HUES48 (cell line): ENCODE measurements at regions not wholly inside any gene's neighbourhood (a gene's known extent, or its start where the extent isn't known, plus 50 kb on each side); places are given as distances from the start of the nearest gene placed in this dataset.

ENCODE experiments used
- H3K27ac ChIP-seq: one replicate; pipeline ENCODE4 v1.7.0; 2013; ENCODE audit warnings: low read depth, low read length, inconsistent platforms
- H3K27me3 ChIP-seq: 2 replicates; pipeline ENCODE4 v1.6.1; 2013; ENCODE audit warnings: mild to moderate bottlenecking, low read length; ENCODE audit not compliant: control insufficient read depth, insufficient read depth
- H3K36me3 ChIP-seq: 2 replicates; pipeline ENCODE4 v1.6.1; 2013; ENCODE audit warnings: low read length; ENCODE audit not compliant: control insufficient read depth, insufficient read depth
- H3K4me1 ChIP-seq: 2 replicates; pipeline ENCODE4 v1.6.1; 2013; ENCODE audit warnings: mild to moderate bottlenecking, low read length; ENCODE audit not compliant: control insufficient read depth, insufficient read depth
- H3K4me3 ChIP-seq: 2 replicates; pipeline ENCODE4 v1.5.1; 2013; ENCODE audit warnings: mild to moderate bottlenecking, low read depth, low read length
- H3K9ac ChIP-seq: 2 replicates; pipeline ENCODE4 v1.6.1; 2013; ENCODE audit warnings: mild to moderate bottlenecking, low read depth, low read length, moderate library complexity
- H3K9me3 ChIP-seq: 2 replicates; pipeline ENCODE4 v1.6.1; 2013; ENCODE audit warnings: low read length; ENCODE audit not compliant: control insufficient read depth, insufficient read depth

DNA sequence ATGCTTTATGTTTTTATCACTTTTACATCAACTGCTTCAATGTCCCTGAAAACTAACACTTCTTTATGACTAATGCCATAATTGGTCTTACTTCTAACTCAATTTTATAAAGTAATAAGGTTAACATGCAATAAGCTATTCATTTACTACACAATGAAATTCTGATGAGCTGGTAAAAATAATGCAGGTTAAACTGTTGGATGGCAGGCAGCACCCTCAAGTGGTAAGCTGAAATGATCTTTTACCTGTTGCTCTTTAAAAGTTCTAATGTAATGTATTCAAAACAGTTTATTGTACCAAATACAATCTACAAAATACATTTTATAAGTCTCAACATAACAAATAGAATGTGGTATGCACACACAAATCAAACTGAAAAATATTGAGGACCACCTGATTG, 1280.3 kb downstream of the CDH8 start:
- Histone ChIP-seq H3K4me3 (no peak overlapping the region), H3K27me3 (no peaks in the 10 kb centered on the region), H3K9me3 (no peaks in the 10 kb centered on the region), H3K36me3 (no peaks in the 10 kb centered on the region), H3K9ac (no peak overlapping the region), H3K4me1 (peaks cover 14% of the 10 kb centered on the region; the same call in 1 of the 2 replicates), H3K27ac (no peak overlapping the region)

DNA sequence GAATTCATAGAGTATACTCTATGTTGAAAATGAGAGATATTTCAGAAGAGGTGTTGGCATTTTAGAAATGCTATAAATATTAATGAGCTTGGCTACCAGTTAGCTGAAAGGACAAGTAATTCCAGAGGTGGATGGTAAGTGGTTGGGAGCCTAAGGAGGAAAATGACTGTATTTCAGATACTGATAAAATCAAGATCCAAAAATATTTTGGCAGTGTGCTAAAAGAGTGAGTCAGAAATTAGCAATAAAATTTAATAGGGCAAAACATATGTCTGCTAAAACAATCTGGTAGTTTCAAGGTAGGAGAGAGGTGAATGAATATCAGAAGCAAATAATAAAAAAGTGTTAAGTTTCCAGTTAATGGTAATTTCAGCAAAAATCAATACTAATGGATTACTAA, 1287.9 kb downstream of the CDH8 start:
- H3K4me3 ChIP-seq, result no peak overlapping the region
- no peaks in the 10 kb centered on the region for H3K36me3 ChIP-seq
- no peaks in the 10 kb centered on the region for H3K27me3 ChIP-seq
- H3K27ac ChIP-seq, result no peak overlapping the region
- no peaks in the 10 kb centered on the region for H3K9me3 ChIP-seq
- H3K4me1 ChIP-seq, result 0 out of 2 replicates have a peak, but pooled peaks cover 6% of the 10 kb centered on the region
- no peak overlapping the region for H3K9ac ChIP-seq

DNA sequence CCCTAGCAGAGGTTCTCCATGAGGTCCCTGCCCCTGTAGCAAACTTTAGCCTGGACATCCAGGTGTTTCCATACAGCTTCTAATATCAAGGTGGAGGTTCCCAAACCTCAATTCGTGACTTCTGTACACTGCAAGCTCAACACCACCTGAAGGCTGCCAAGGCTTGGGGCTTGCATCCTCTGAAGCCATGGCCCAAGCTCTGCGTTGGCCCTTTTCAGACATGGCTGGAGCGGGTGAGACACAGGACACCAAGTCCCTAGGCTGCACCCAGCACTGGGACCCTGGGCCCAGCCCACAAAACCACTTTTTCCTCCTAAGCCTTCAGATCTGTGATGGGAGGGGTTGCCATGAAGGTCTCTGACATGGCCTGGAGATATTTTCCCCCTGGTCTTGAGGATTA, 1292.0 kb downstream of the CDH8 start:
- no peak overlapping the region for H3K27ac ChIP-seq
- no peaks in the 10 kb centered on the region for H3K9me3 ChIP-seq
- peaks cover 6% of the 10 kb centered on the region; the same call in 1 of the 2 replicates for H3K4me1 ChIP-seq
- no peaks in the 10 kb centered on the region for H3K36me3 ChIP-seq
- H3K27me3 ChIP-seq, result no peaks in the 10 kb centered on the region
- H3K4me3 ChIP-seq, result no peak overlapping the region
- no peak overlapping the region for H3K9ac ChIP-seq

DNA sequence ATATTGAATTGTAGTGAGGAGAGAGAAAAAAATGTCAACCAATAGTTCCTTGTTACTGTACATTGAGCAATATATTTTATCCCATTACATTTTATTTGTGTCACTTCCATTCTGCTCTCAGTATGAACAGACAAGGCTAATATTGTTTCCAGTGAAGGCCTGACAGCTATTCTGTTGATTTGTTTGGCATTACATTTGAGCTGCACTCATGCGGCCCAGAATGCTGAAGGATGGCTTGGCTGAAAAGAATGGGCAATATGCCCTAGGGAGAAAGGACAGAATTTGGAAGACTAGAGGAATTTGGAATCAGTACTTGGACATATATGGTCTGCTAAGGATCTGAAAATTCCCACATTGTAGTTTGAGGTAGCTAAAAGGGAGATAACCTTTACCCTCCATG, 1294.4 kb downstream of the CDH8 start:
- Histone ChIP-seq H3K27me3 (no peaks in the 10 kb centered on the region), H3K4me1 (peaks cover 6% of the 10 kb centered on the region; the same call in 1 of the 2 replicates), H3K27ac (no peak overlapping the region), H3K36me3 (no peaks in the 10 kb centered on the region), H3K4me3 (no peak overlapping the region), H3K9ac (no peak overlapping the region), H3K9me3 (no peaks in the 10 kb centered on the region)

- Histone ChIP-seq H3K9me3 (no peaks in the 10 kb centered on the region), H3K4me3 (no peak overlapping the region), H3K4me1 (peaks cover 6% of the 10 kb centered on the region; the same call in 1 of the 2 replicates), H3K27ac (no peak overlapping the region), H3K36me3 (no peaks in the 10 kb centered on the region), H3K9ac (no peak overlapping the region), H3K27me3 (no peaks in the 10 kb centered on the region)
These were observed 1296.2 kb downstream of the CDH8 start for GRCh38 chr16:60739737-60740683.

GRCh38 chr16:60731329-60732050, 1304.7 kb downstream of the CDH8 start:
- H3K4me1 ChIP-seq, result no peaks in the 10 kb centered on the region
- H3K9me3 ChIP-seq, result no peaks in the 10 kb centered on the region
- no peaks in the 10 kb centered on the region for H3K27me3 ChIP-seq
- H3K36me3 ChIP-seq, result no peaks in the 10 kb centered on the region
- no peak overlapping the region for H3K27ac ChIP-seq
- H3K4me3 ChIP-seq, result no peak overlapping the region
- H3K9ac ChIP-seq, result no peak overlapping the region

- H3K27me3 ChIP-seq, result no peaks in the 10 kb centered on the region
- H3K4me3 ChIP-seq, result no peak overlapping the region
- no peak overlapping the region for H3K9ac ChIP-seq
- no peaks in the 10 kb centered on the region for H3K9me3 ChIP-seq
- no peak overlapping the region for H3K27ac ChIP-seq
- no peaks in the 10 kb centered on the region for H3K36me3 ChIP-seq
- H3K4me1 ChIP-seq, result no peaks in the 10 kb centered on the region
These were observed 1307.2 kb downstream of the CDH8 start for GRCh38 chr16:60729051-60729450.

- no peak overlapping the region for H3K27ac ChIP-seq
- no peaks in the 10 kb centered on the region for H3K36me3 ChIP-seq
- no peaks in the 10 kb centered on the region for H3K9me3 ChIP-seq
- H3K4me1 ChIP-seq, result no peaks in the 10 kb centered on the region
- H3K9ac ChIP-seq, result no peak overlapping the region
- no peaks in the 10 kb centered on the region for H3K27me3 ChIP-seq
- no peak overlapping the region for H3K4me3 ChIP-seq
These were observed 1308.4 kb downstream of the CDH8 start for GRCh38 chr16:60727851-60728250.

DNA sequence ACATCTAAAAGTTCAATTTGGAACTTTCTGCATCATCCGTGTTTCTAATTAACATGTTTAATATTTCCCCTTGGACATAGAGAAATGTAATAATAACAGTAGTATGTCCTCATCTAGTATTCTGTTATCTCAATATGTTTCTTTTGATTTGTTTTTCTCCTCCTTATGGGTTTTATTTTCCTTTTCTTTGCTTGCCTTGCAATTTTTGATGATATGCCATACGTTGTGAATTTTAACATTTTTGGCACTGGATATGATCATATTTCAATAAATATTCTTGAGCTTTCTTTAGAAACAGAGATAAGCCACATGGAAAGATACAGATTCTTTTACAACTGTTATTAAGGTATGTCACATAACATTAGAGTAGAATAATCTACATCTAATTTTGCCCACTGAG, 1316.2 kb downstream of the CDH8 start:
- H3K9ac ChIP-seq, result no peak overlapping the region
- no peak overlapping the region for H3K27ac ChIP-seq
- no peaks in the 10 kb centered on the region; the same call in 1 of the 2 replicates for H3K9me3 ChIP-seq
- no peak overlapping the region for H3K4me3 ChIP-seq
- no peaks in the 10 kb centered on the region for H3K36me3 ChIP-seq
- H3K4me1 ChIP-seq, result no peaks in the 10 kb centered on the region
- no peaks in the 10 kb centered on the region for H3K27me3 ChIP-seq

DNA sequence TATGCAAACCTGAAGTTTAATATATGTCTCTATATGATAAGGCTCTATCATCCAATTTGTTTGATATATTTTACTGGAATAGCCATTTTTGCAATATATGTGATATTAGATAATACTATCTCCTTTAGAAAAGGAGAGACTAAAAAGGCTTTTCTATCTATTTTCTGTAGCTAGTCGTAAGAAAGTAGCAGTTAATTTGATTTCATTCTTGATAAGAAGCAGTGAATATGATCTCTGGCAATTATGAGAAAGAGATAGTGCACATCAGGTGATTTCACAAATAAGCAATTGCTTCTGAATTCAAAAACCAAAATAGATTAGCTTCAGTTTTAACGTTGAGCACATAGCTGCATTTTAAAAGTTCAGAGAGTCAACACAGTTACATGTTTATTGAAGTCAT, 1318.4 kb downstream of the CDH8 start:
- Histone ChIP-seq H3K27ac (no peak overlapping the region), H3K9ac (no peak overlapping the region), H3K4me3 (no peak overlapping the region), H3K4me1 (no peaks in the 10 kb centered on the region), H3K36me3 (no peaks in the 10 kb centered on the region), H3K9me3 (no peaks in the 10 kb centered on the region; the same call in 1 of the 2 replicates), H3K27me3 (no peaks in the 10 kb centered on the region)

GRCh38 chr16:60712144-60712543, 1324.1 kb downstream of the CDH8 start:
- Histone ChIP-seq H3K36me3 (no peaks in the 10 kb centered on the region), H3K9me3 (no peaks in the 10 kb centered on the region), H3K27me3 (no peaks in the 10 kb centered on the region), H3K27ac (no peak overlapping the region), H3K4me1 (no peaks in the 10 kb centered on the region), H3K9ac (no peak overlapping the region), H3K4me3 (no peak overlapping the region)
